ENCODE measurements at regions not wholly inside any gene's neighbourhood (a gene's known extent, or its start where the extent isn't known, plus 50 kb on each side); places are given as distances from the start of the nearest gene placed in this dataset.
"Not testable (repeated sequence)": the region's sequence is repeated elsewhere in the genome, so short reads cannot be mapped to it uniquely, and the experiment has no call there.

DNA sequence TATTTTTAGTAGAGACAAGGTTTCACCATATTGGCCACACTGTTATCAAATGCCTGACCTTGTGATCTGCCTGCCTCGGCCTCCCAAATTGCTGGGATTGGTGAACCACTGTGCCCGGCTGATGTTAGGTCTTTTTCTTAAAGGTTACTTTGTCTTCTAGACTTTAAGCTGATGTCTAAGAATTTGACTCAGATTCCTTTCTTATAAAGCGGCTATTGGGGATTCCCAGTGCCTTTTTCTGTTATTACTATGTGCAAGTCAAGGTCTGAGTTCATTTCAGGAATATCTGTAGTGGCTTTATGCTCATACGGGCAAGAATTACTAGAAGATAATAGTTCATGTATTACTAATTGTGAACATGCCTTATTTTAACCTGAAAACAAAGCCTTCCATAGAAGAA is 102.8 kb downstream of the LAT start:
- in situ Hi-C loops (cut with MboI; ENCODE audit: low sequenced_read_pairs); H3K36me3 ChIP-seq (replicated peaks); H3K4me1 ChIP-seq; H3K9me3 ChIP-seq; DNase-seq (ENCODE audit: low spot score in 2 of 2); H3K4me3 ChIP-seq; H3K27me3 ChIP-seq (ENCODE audit: low read depth): not testable (repeated sequence)

DNA sequence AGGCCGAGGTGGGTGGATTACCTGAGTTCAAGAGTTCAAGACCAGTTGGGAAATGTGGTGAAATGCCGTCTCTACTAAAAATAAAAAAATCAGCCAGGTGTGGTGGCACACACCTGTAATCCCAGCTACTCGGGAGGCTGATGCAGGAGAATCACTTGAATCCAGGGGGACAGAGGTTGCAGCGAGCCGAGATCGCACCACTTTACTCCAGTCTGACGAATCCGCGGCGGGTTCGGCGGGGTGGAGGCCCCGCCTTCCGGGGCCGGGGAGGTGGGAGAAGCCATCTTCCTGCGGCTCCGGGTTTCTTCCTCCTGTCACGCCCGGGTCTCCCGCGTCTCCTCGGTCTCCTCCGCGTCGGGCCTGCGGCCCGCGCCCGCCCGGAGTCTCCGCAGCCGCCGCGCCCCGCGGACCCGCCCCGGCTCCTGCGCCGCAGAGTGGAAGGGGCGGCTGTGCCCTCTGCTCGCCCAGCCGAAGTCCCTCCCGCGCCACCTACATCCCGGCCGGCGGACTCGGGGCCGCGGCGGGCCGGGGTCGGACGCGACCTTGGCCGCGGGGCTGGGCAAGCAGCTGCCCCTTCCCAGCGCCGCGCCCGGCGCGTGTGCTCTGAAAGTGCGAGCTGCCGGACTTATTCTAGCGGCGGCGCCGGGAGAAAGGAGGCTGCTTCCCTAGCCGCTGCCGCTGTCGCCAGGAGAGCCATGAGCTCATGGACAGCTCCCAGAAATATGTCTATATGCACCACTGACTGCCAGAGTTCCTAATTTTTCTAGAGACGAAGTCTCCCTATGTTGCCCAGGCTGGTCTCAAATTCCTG is 97.2 kb downstream of the LAT start:
- H3K36me3 ChIP-seq (replicated peaks); H3K4me1 ChIP-seq; H3K9me3 ChIP-seq; H3K4me3 ChIP-seq; DNase-seq (ENCODE audit: low spot score in 2 of 2); in situ Hi-C loops (cut with MboI; ENCODE audit: low sequenced_read_pairs); H3K27me3 ChIP-seq (ENCODE audit: low read depth): not testable (repeated sequence)

DNA sequence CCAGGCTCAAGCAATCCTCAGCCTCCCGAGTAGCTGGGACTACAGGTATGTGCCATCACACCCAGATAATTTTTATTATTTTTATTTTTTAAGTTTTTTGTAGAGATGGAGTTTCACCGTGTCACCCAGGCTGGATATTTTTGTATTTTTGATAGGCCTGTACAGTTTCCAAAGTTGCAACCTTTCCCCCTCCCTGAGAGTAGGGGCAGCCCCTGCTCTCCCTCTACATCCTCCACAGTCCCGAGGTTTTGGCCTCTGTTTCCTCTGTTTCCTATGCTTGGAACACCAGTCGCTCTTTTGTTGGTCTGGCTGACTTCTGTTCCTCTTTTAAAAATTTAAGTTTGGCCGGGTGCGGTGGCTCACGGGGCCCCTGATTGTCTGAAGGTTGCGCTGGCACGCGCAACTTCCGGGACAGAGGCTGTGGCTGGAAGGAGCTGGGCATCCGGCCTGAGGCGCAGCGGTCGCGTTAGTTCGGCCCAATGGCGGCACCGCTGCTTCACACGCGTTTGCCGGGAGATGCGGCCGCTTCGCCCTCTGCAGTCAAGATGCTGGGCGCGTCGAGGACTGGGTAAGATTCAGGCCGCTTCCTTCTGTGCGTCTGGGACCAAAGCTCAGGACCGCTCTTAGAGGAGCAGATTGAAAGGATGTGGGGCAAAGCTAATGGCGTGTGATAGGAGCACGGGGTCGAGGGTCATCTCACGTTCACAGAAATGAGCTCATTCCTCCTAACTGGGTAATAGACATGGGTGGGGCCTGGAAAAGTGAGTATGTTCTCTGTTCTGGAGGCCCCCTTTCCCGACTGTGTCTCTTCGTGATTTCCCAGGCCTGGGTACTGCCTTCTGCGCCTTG is 89.9 kb downstream of the LAT start:
- DNase-seq (ENCODE audit: low spot score in 2 of 2); H3K27me3 ChIP-seq (ENCODE audit: low read depth); H3K9me3 ChIP-seq; H3K36me3 ChIP-seq (replicated peaks); H3K4me1 ChIP-seq; in situ Hi-C loops (cut with MboI; ENCODE audit: low sequenced_read_pairs); H3K4me3 ChIP-seq: not testable (repeated sequence)

DNA sequence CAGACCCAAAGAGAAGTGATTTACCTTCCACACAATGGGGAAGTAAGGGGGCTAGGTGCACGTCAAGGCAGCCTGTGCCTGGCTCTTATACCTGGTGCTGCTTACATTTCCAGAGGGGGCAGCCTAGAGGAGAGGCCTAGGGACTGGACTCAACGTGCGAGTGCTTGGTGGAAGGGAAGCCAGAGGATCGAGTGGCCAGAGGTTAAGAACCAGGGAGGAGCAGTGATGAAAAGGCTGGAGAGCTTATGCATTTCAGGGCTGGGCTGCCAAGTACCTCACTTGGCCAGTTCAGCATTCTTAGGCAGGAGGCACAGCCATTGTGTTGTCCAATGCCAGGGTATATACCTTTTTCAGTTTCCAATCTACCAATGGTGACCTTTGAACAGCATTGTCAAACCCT is 77.4 kb downstream of the LAT start:
- H3K9me3 ChIP-seq; H3K4me1 ChIP-seq; in situ Hi-C loops (cut with MboI; ENCODE audit: low sequenced_read_pairs); DNase-seq (ENCODE audit: low spot score in 2 of 2); H3K4me3 ChIP-seq; H3K36me3 ChIP-seq (replicated peaks); H3K27me3 ChIP-seq (ENCODE audit: low read depth): not testable (repeated sequence)

DNA sequence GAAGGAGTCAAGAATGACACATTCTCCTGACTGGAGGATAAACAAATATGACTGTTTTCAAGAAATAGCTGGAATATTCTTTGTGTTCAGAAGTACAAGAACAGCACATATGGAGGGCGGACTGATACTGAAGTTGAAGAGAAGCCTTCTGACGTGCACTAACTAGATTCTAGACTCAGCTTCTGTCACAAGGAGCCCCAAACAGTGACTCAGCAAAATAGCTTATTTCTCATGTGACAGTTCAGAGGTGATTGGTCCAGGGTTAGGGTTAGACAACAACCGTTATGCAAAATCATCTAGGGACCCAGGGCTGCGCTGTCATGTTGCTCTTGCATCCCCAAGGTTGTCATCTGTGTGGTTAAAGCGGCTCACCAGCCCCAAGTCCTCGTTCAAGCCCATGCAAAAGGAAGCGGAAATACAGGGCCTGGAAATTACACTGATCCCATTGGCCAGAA is 76.6 kb downstream of the LAT start:
- H3K27me3 ChIP-seq (ENCODE audit: low read depth); H3K36me3 ChIP-seq (replicated peaks); in situ Hi-C loops (cut with MboI; ENCODE audit: low sequenced_read_pairs); H3K9me3 ChIP-seq; H3K4me3 ChIP-seq; DNase-seq (ENCODE audit: low spot score in 2 of 2); H3K4me1 ChIP-seq: not testable (repeated sequence)

DNA sequence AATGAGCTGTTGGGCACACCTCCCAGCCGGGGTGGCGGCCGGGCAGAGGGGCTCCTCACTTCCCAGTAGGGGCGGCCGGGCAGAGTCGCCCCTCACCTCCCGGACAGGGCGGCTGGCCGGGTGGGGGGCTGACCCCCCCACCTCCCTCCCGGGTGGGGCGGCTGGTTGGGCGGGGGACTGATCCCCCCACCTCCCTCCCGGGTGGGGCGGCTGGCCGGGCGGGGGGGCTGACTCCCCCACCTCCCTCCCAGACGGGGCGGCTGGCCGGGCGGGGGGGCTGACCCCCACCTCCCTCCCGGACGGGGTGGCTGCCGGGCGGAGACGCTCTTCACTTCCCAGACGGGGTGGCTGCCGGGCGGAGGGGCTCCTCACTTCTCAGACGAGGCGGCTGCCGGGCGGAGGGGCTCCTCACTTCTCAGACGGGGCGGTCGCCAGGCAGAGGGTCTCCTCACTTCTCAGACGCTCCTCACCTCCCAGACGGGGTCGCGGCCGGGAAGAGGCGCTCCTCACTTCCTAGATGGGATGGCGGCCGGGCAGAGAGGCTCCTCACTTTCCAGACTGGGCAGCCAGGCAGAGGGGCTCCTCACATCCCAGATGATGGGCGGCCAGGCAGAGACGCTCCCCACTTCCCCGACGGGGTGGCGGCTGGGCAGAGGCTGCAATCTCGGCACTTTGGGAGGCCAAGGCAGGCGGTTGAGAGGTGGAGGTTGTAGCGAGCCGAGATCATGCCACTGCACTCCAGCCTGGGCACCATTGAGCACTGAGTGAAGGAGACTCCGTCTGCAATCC is 75.4 kb downstream of the LAT start:
- in situ Hi-C loops (cut with MboI; ENCODE audit: low sequenced_read_pairs); DNase-seq (ENCODE audit: low spot score in 2 of 2); H3K36me3 ChIP-seq (replicated peaks); H3K27me3 ChIP-seq (ENCODE audit: low read depth); H3K9me3 ChIP-seq; H3K4me1 ChIP-seq; H3K4me3 ChIP-seq: not testable (repeated sequence)

DNA sequence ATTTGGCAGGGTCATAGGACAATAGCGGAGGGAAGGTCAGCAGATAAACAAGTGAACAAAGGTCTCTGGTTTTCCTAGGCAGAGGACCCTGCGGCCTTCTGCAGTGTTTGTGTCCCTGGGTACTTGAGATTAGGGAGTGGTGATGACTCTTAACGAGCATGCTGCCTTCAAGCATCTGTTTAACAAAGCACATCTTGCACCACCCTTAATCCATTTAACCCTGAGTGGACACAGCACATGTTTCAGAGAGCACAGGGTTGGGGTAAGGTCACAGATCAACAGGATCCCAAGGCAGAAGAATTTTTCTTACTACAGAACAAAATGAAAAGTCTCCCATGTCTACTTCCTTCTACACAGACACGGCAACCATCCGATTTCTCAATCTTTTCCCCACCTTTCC is 74.7 kb downstream of the LAT start:
- H3K4me1 ChIP-seq; H3K27me3 ChIP-seq (ENCODE audit: low read depth); H3K9me3 ChIP-seq; H3K4me3 ChIP-seq; in situ Hi-C loops (cut with MboI; ENCODE audit: low sequenced_read_pairs); H3K36me3 ChIP-seq (replicated peaks); DNase-seq (ENCODE audit: low spot score in 2 of 2): not testable (repeated sequence)
